ENCODE measurements at regions not wholly inside any gene's neighbourhood (a gene's known extent, or its start where the extent isn't known, plus 50 kb on each side); places are given as distances from the start of the nearest gene placed in this dataset.

- no peak for DNase-seq (ENCODE audit: low read depth in 2 of 2)
Observed at GRCh38 chr22:22744412-22745224, 100.2 kb downstream of the GGTLC2 start.

GRCh38 chr22:22745225-22746060, 101.0 kb downstream of the GGTLC2 start:
- peak in 1 of 2 donors; percentile 23 for DNase-seq (ENCODE audit: low read depth in 2 of 2)

GRCh38 chr22:22746061-22746962, 101.9 kb downstream of the GGTLC2 start:
- DNase-seq (ENCODE audit: low read depth in 2 of 2), result no peak

- DNase-seq (ENCODE audit: low read depth in 2 of 2), result no peak
Observed at GRCh38 chr22:22746963-22747933, 102.8 kb downstream of the GGTLC2 start.

GRCh38 chr22:22748297-22748743, 103.9 kb downstream of the GGTLC2 start:
- peak in 1 of 2 donors; percentile 7 for DNase-seq (ENCODE audit: low read depth in 2 of 2)

GRCh38 chr22:22748756-22749155, 104.3 kb downstream of the GGTLC2 start:
- no peak for DNase-seq (ENCODE audit: low read depth in 2 of 2)

- DNase-seq (ENCODE audit: low read depth in 2 of 2), result no peak
Observed at GRCh38 chr22:22749167-22749758, 104.8 kb downstream of the GGTLC2 start.

- no peak for DNase-seq (ENCODE audit: low read depth in 2 of 2)
Observed at GRCh38 chr22:22750335-22751042, 106.1 kb downstream of the GGTLC2 start.

- DNase-seq (ENCODE audit: low read depth in 2 of 2), result no peak
Observed at GRCh38 chr22:22751043-22751603, 106.7 kb downstream of the GGTLC2 start.

- no peak for DNase-seq (ENCODE audit: low read depth in 2 of 2)
Observed at GRCh38 chr22:22752199-22752555, 107.8 kb downstream of the GGTLC2 start.

- DNase-seq (ENCODE audit: low read depth in 2 of 2), result no peak
Observed at GRCh38 chr22:22752556-22753477, 108.4 kb downstream of the GGTLC2 start.

- peak; percentile 49 to 60 for DNase-seq (ENCODE audit: low read depth in 2 of 2)
Observed at GRCh38 chr22:22753526-22754267, 109.3 kb downstream of the GGTLC2 start.

GRCh38 chr22:22754268-22754657, 109.8 kb downstream of the GGTLC2 start:
- DNase-seq (ENCODE audit: low read depth in 2 of 2), result no peak

- DNase-seq (ENCODE audit: low read depth in 2 of 2), result no peak
Observed at GRCh38 chr22:22754961-22755777, 110.8 kb downstream of the GGTLC2 start.

- no peak for DNase-seq (ENCODE audit: low read depth in 2 of 2)
Observed at GRCh38 chr22:22755778-22756100, 111.3 kb downstream of the GGTLC2 start.

GRCh38 chr22:22756109-22756508, 111.7 kb downstream of the GGTLC2 start:
- no peak for DNase-seq (ENCODE audit: low read depth in 2 of 2)
